Activated CD8-positive, alpha-beta memory T cell treated with anti-CD3 and anti-CD28 coated beads, Interleukin-2, amount 10 ng/mL, durations not matched to agents 7 days and 5 days (primary cell): ENCODE measurements at regions not wholly inside any gene's neighbourhood (a gene's known extent, or its start where the extent isn't known, plus 50 kb on each side); places are given as distances from the start of the nearest gene placed in this dataset.

Experiments used
- ATAC-seq: fragments of 150-1000 bp; cut with Tn5 transposase; one replicate; pipeline ENCODE4 v1.10.0; 2021; ENCODE audit warnings: moderate library complexity
- CTCF ChIA-PET: fragments of 350-600 bp; sonication (Branson Sonifier 250); formaldehyde crosslinking; loops from one replicate; lab custom pipeline; 2021; ENCODE audit warnings: antibody characterized with exemption; lab: Charles Lee
- DNase-seq: peaks from one replicate; pipeline ENCODE4 v3.0.0-alpha.2; 2020
- H3K27ac Mint-ChIP-seq: one replicate; pipeline ENCODE4 v1.8.0; 2021; ENCODE audit warnings: mild to moderate bottlenecking, mixed read lengths
- H3K27me3 Mint-ChIP-seq: one replicate; pipeline ENCODE4 v1.8.0; 2021; ENCODE audit warnings: mixed read lengths
- H3K36me3 Mint-ChIP-seq: one replicate; pipeline ENCODE4 v1.8.0; 2021; ENCODE audit warnings: mild to moderate bottlenecking, mixed read lengths
- H3K4me1 Mint-ChIP-seq: one replicate; pipeline ENCODE4 v1.8.0; 2021; ENCODE audit warnings: mixed read lengths
- H3K4me3 Mint-ChIP-seq: one replicate; pipeline ENCODE4 v1.8.0; 2021; ENCODE audit warnings: mild to moderate bottlenecking, moderate library complexity, mixed read lengths
- H3K9me3 Mint-ChIP-seq: one replicate; pipeline ENCODE4 v1.8.0; 2022; ENCODE audit warnings: low read depth, mixed read lengths

DNA sequence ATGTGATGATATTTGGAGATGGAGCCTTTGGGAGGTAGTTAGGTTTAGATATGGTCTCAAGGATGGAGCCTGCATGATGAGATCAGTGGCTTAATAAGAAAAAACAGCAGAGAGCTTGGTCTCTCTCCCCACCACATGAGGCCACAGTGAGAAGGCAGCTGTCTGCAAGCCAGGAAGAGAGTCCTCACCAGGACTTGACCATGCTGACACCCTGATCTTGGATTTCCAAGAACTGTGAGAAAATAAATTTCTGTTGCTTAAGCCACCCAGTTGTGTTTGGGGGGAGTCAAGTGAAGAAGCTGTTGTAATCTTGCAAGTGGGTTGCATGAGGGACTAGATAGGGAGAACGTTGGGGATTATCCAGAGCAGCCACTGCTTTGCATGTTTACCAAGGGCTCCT, 62.3 kb upstream of the TNFAIP8L3 start:
- no peaks in the 10 kb centered on the region for H3K9me3 Mint-ChIP-seq
- no peak overlapping the region for H3K4me3 Mint-ChIP-seq
- H3K36me3 Mint-ChIP-seq, result no peaks in the 10 kb centered on the region
- CTCF ChIA-PET, result no interaction called here
- no peak for ATAC-seq
- H3K27ac Mint-ChIP-seq, result no peak overlapping the region
- H3K4me1 Mint-ChIP-seq, result no peaks in the 10 kb centered on the region
- H3K27me3 Mint-ChIP-seq, result peaks cover 25% of the 10 kb centered on the region
- no peak for DNase-seq

DNA sequence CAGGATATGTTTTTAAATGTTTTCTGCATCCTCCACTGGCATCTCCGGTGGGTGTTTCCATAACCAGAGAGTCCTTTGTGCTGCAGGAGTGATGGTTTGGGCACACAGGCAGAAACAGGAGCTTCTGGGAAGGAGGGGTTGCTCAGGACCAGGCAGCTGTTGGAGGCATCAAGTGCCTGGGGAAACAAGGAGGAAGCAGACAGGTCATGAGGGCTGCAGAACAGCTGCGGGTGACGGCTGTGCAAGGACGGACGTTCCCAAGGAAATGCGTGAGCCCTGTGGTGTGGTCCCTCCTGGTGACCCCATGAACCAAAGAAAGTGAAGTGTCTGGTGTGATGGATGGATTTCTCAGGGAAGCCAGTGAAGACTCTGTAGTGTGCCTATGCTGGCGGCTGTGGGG, 61.2 kb upstream of the TNFAIP8L3 start:
- H3K4me1 Mint-ChIP-seq, result no peaks in the 10 kb centered on the region
- H3K27me3 Mint-ChIP-seq, result peaks cover 27% of the 10 kb centered on the region
- DNase-seq (no peak), ATAC-seq (no peak)
- CTCF ChIA-PET, result no interaction called here
- H3K4me3 Mint-ChIP-seq, result no peak overlapping the region
- no peak overlapping the region for H3K27ac Mint-ChIP-seq
- no peaks in the 10 kb centered on the region for H3K36me3 Mint-ChIP-seq
- no peaks in the 10 kb centered on the region for H3K9me3 Mint-ChIP-seq

DNA sequence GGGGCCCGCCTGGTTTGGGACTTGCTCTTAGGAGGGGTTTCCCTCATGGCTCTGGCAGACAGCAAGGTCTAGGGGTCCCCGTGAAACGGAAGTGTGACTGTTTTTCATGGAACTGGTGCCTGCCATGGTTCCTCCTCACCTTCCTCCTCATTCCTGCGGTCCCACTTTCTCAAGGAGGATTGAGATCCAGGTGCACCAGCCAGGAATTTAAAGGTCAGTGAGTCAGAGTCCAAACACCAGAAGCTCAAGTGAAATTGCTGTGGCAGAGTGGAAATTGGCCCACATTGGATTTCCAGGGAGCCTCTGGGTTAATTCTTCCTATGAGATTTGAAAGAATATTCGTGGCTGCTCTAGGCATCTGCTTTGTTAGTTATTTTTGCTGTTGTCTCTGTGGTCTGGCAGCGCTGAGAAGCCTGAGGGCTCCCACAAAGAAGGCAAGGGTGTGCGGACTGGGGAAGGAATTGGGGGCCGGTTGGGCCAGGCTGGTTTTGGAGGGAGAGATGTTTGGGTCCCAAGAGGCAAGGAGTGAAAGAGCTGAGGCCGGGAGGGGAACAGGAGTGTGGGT, 60.4 kb upstream of the TNFAIP8L3 start:
- Mint-ChIP-seq H3K36me3 (no peaks in the 10 kb centered on the region), H3K4me3 (no peak overlapping the region), H3K27me3 (peaks cover 30% of the 10 kb centered on the region), H3K4me1 (no peaks in the 10 kb centered on the region), H3K27ac (no peak overlapping the region), H3K9me3 (no peaks in the 10 kb centered on the region)
- no peak for DNase-seq
- CTCF ChIA-PET, result interaction anchor here (0.9 kb wide), 1 partner anchor 9 kb away, joined by 3 read pairs; no protein-coding TSS in a partner anchor
- no peak for ATAC-seq
